ENCODE measurements at regions not wholly inside any gene's neighbourhood (a gene's known extent, or its start where the extent isn't known, plus 50 kb on each side); places are given as distances from the start of the nearest gene placed in this dataset.

GRCh38 chr13:27355894-27356293 lies 68.5 kb upstream of the GTF3A start:
- no peak for TF ChIP-seq YY1 (IDR thresholded peaks at IDR 0.05; ENCODE audit: insufficient read depth, insufficient read length)
- no peak for TF ChIP-seq SUZ12 (IDR thresholded peaks at IDR 0.05; ENCODE audit: extremely low read depth, insufficient read depth, insufficient read length)
